GM23248 (cell line): ENCODE measurements at regions not wholly inside any gene's neighbourhood (a gene's known extent, or its start where the extent isn't known, plus 50 kb on each side); places are given as distances from the start of the nearest gene placed in this dataset.

Experiments
- DNase-seq: peaks from one replicate; pipeline ENCODE4 v3.0.0-alpha.2; 2015
- H2AFZ ChIP-seq: fragments of 200-600 bp; sonication (generic); 2 replicates; pipeline ENCODE4 v1.6.1; 2016; ENCODE audit warnings: antibody characterized with exemption
- H3F3A ChIP-seq: fragments of 200-600 bp; sonication (generic); 2 replicates; pipeline ENCODE4 v1.6.1; 2016; ENCODE audit warnings: mild to moderate bottlenecking, antibody characterized with exemption, mixed run types; ENCODE audit not compliant: insufficient read depth
- H3K27ac ChIP-seq: fragments of 200-600 bp; sonication (generic); 2 replicates; pipeline ENCODE4 v1.5.1; 2016; ENCODE audit warnings: mild to moderate bottlenecking
- H3K27me3 ChIP-seq: fragments of 200-600 bp; sonication (generic); replicated peaks from 2 replicates; pipeline ENCODE4 v1.6.1; 2016; ENCODE audit warnings: mild to moderate bottlenecking; ENCODE audit not compliant: insufficient read depth
- H3K36me3 ChIP-seq: fragments of 200-600 bp; sonication (generic); 2 replicates; pipeline ENCODE4 v1.6.1; 2016; ENCODE audit warnings: low read depth, mild to moderate bottlenecking
- H3K4me1 ChIP-seq: fragments of 200-600 bp; sonication (generic); 2 replicates; pipeline ENCODE4 v1.6.1; 2016; ENCODE audit warnings: mild to moderate bottlenecking; ENCODE audit not compliant: insufficient read depth
- H3K4me2 ChIP-seq: fragments of 200-600 bp; sonication (generic); one replicate; pipeline ENCODE4 v1.6.1; 2016; ENCODE audit warnings: mild to moderate bottlenecking; ENCODE audit not compliant: unreplicated experiment
- H3K4me3 ChIP-seq: fragments of 200-600 bp; sonication (generic); 2 replicates; pipeline ENCODE4 v1.5.1; 2016; ENCODE audit warnings: mild to moderate bottlenecking
- H3K79me2 ChIP-seq: fragments of 200-600 bp; sonication (generic); 2 replicates; pipeline ENCODE4 v1.6.1; 2016; ENCODE audit warnings: mild to moderate bottlenecking; ENCODE audit not compliant: insufficient read depth
- H3K9ac ChIP-seq: fragments of 200-600 bp; sonication (generic); 2 replicates; pipeline ENCODE4 v1.6.1; 2016; ENCODE audit warnings: mild to moderate bottlenecking
- H3K9me2 ChIP-seq: fragments of 200-600 bp; sonication (generic); 2 replicates; pipeline ENCODE4 v1.6.1; 2016; ENCODE audit warnings: mixed run types, mild to moderate bottlenecking, moderate library complexity; ENCODE audit not compliant: insufficient read depth
- H3K9me3 ChIP-seq: fragments of 200-600 bp; sonication (generic); one replicate; pipeline ENCODE4 v1.6.1; 2017; ENCODE audit warnings: low read depth
- H4K20me1 ChIP-seq: fragments of 200-600 bp; sonication (generic); 2 replicates; pipeline ENCODE4 v1.6.0; 2016; ENCODE audit not compliant: insufficient read depth
- EZH2 ChIP-seq: fragments of 200-600 bp; sonication (generic); IDR thresholded peaks from 2 replicates; pipeline ENCODE4 v1.6.1; 2018; ENCODE audit warnings: antibody characterized with exemption, mild to moderate bottlenecking; ENCODE audit not compliant: insufficient read depth, poor library complexity, severe bottlenecking
- EZH2phosphoT487 ChIP-seq: fragments of 200-600 bp; sonication (generic); IDR thresholded peaks from 2 replicates; pipeline ENCODE4 v1.6.1; 2018; ENCODE audit warnings: antibody characterized with exemption, moderate library complexity, mild to moderate bottlenecking, low read depth; ENCODE audit not compliant: insufficient read depth
- whole genome bisulfite sequencing, 2 experiments: methylation state at CpG; one replicate each; pipeline ENCODE4 v1.1.6; 2015 to 2017; ENCODE audit warnings: low lambda C conversion rate in 2 of 2, low coverage in 1 of 2; ENCODE audit errors: missing lambda C conversion rate in 2 of 2; 5-methylcytosine and 5-hydroxymethylcytosine counted together
- in situ Hi-C: fragments of 300-500 bp; cut with MboI; formaldehyde crosslinking; loops from 2 replicates; pipeline ENCODE4 v1.15.0; 2020

GRCh38 chr20:50274570-50275430, 84.2 kb downstream of the CEBPB start:
- no peaks in the 10 kb centered on the region for H3K27me3 ChIP-seq
- TF ChIP-seq EZH2phosphoT487 (no peak), EZH2 (no peak)
- H3K79me2 ChIP-seq: no peaks in the 10 kb centered on the region
- no peaks in the 10 kb centered on the region for H3K4me1 ChIP-seq
- H3K4me2 ChIP-seq: no peak overlapping the region
- in situ Hi-C loops: no loop called here
- H3K9me2 ChIP-seq: no peaks in the 10 kb centered on the region
- no peak overlapping the region for H3K27ac ChIP-seq
- WGBS, 2 experiments: 91 to 93% methylated on average over 16 to 21 of the region's 21 CpGs
- no peaks in the 10 kb centered on the region for H3K9me3 ChIP-seq
- H4K20me1 ChIP-seq: no peaks in the 10 kb centered on the region
- no peak overlapping the region for H3K9ac ChIP-seq
- no peak for DNase-seq
- H3F3A ChIP-seq: no peaks in the 10 kb centered on the region
- H3K36me3 ChIP-seq: no peaks in the 10 kb centered on the region
- no peak overlapping the region for H2AFZ ChIP-seq
- no peak overlapping the region for H3K4me3 ChIP-seq

GRCh38 chr20:50276119-50277063, 85.8 kb downstream of the CEBPB start:
- Histone ChIP-seq H3K36me3 (no peaks in the 10 kb centered on the region), H3K27ac (no peak overlapping the region), H4K20me1 (no peaks in the 10 kb centered on the region), H3K4me3 (no peak overlapping the region), H2AFZ (no peak overlapping the region), H3F3A (no peaks in the 10 kb centered on the region), H3K9me3 (no peaks in the 10 kb centered on the region), H3K9me2 (no peaks in the 10 kb centered on the region), H3K4me2 (no peak overlapping the region), H3K9ac (no peak overlapping the region), H3K4me1 (no peaks in the 10 kb centered on the region), H3K79me2 (no peaks in the 10 kb centered on the region), H3K27me3 (no peaks in the 10 kb centered on the region)
- DNase-seq: no peak
- TF ChIP-seq EZH2 (no peak), EZH2phosphoT487 (no peak)
- 94 to 95% methylated on average over 19 of the region's 19 CpGs for WGBS, 2 experiments
- in situ Hi-C loops: no loop called here

- no peaks in the 10 kb centered on the region for H3K27me3 ChIP-seq
- H3K4me2 ChIP-seq: no peak overlapping the region
- no peak for DNase-seq
- H3K4me1 ChIP-seq: no peaks in the 10 kb centered on the region
- H4K20me1 ChIP-seq: no peaks in the 10 kb centered on the region
- H3K27ac ChIP-seq: no peak overlapping the region
- no peak overlapping the region for H3K4me3 ChIP-seq
- H3K9me3 ChIP-seq: no peaks in the 10 kb centered on the region
- in situ Hi-C loops: no loop called here
- TF ChIP-seq EZH2: no peak
- TF ChIP-seq EZH2phosphoT487: no peak
- H2AFZ ChIP-seq: no peak overlapping the region
- no peaks in the 10 kb centered on the region for H3F3A ChIP-seq
- no peaks in the 10 kb centered on the region for H3K36me3 ChIP-seq
- H3K9ac ChIP-seq: no peak overlapping the region
- WGBS, 2 experiments: 72 to 77% methylated on average over 5 of the region's 5 CpGs
- H3K9me2 ChIP-seq: no peaks in the 10 kb centered on the region
- H3K79me2 ChIP-seq: no peaks in the 10 kb centered on the region
Measured at GRCh38 chr20:50277064-50277415, 86.4 kb downstream of the CEBPB start.

GRCh38 chr20:50277460-50278376, 87.1 kb downstream of the CEBPB start:
- Histone ChIP-seq H3K79me2 (no peaks in the 10 kb centered on the region), H3K27me3 (no peaks in the 10 kb centered on the region), H3K4me3 (no peak overlapping the region), H3K27ac (no peak overlapping the region), H4K20me1 (no peaks in the 10 kb centered on the region), H3F3A (no peaks in the 10 kb centered on the region), H2AFZ (no peak overlapping the region), H3K4me2 (no peak overlapping the region), H3K36me3 (no peaks in the 10 kb centered on the region), H3K9ac (no peak overlapping the region), H3K4me1 (no peaks in the 10 kb centered on the region), H3K9me2 (no peaks in the 10 kb centered on the region), H3K9me3 (no peaks in the 10 kb centered on the region)
- TF ChIP-seq EZH2: no peak
- no peak for TF ChIP-seq EZH2phosphoT487
- in situ Hi-C loops: no loop called here
- no peak for DNase-seq
- 86 to 87% methylated on average over 15 to 16 of the region's 16 CpGs for WGBS, 2 experiments
